Thyroid gland (tissue), 4 donors: ENCODE measurements at regions not wholly inside any gene's neighbourhood (a gene's known extent, or its start where the extent isn't known, plus 50 kb on each side); places are given as distances from the start of the nearest gene placed in this dataset.

Source experiments
- DNase-seq, 2 donors: peaks; one replicate each; pipeline ENCODE4 v3.0.0-alpha.2; 2019
- H3K27ac ChIP-seq, 3 donors: fragments of 200-600 bp; sonication (generic); 1 replicate in 2 of 3; 2 replicates in 1 of 3; pipeline ENCODE4 v1.5.1; 2016 to 2019; ENCODE audit warnings: mild to moderate bottlenecking in 1 of 3, moderate library complexity in 1 of 3
- H3K27me3 ChIP-seq: fragments of 200-600 bp; sonication (generic); one replicate; pipeline ENCODE4 v1.5.1; 2019
- H3K36me3 ChIP-seq, 2 donors: fragments of 200-600 bp; sonication (generic); one replicate each; pipeline ENCODE4 v1.5.1; 2016 to 2019
- H3K4me1 ChIP-seq, 2 donors: fragments of 200-600 bp; sonication (generic); one replicate each; pipeline ENCODE4 v1.5.1; 2017 to 2019
- H3K4me3 ChIP-seq, 3 donors: fragments of 200-600 bp; sonication (generic); replicated peaks in 1 of 3; 1 replicate in 2 of 3; 2 replicates in 1 of 3; pipeline ENCODE4 v1.5.1; 2016; ENCODE audit warnings: mild to moderate bottlenecking in 1 of 3
- H3K9me3 ChIP-seq: fragments of 200-600 bp; sonication (generic); one replicate; pipeline ENCODE4 v1.5.1; 2017
- CTCF ChIP-seq, 6 experiments: fragments of 200-600 bp in 3 of 6; fragments of 450-650 bp in 3 of 6; sonication (generic) in 3 of 6; IDR thresholded peaks; one replicate each; pipeline ENCODE4 v1.5.1; 2016 to 2019; ENCODE audit warnings: antibody characterized with exemption in 6 of 6, mild to moderate bottlenecking in 2 of 6, inconsistent platforms in 1 of 6, moderate library complexity in 1 of 6
- POLR2A ChIP-seq, 2 donors: fragments of 450-650 bp; IDR thresholded peaks; one replicate each; pipeline ENCODE4 v1.6.1; 2017; ENCODE audit warnings: antibody characterized with exemption in 2 of 2, mild to moderate bottlenecking in 2 of 2, moderate library complexity in 1 of 2
- WGBS, 2 donors: methylation state at CpG; one replicate each; pipeline ENCODE4 v1.1.5; 2017; 5-methylcytosine and 5-hydroxymethylcytosine counted together
- intact Hi-C: fragments of 100-400 bp; cut with DNase I; formaldehyde crosslinking; loops from one replicate; pipeline ENCODE4 v1.15.1; 2023

GRCh38 chr6:166677941-166678340 lies 50.9 kb upstream of the RPS6KA2 start:
- no peaks in the 10 kb centered on the region for H3K4me1 ChIP-seq
- no peak overlapping the region for H3K4me3 ChIP-seq
- 84 to 86% methylated on average over 6 of the region's 6 CpGs for WGBS, 2 donors
- no peaks in the 10 kb centered on the region for H3K27me3 ChIP-seq
- intact Hi-C loops: no loop called here
- TF ChIP-seq POLR2A (IDR thresholded peaks at IDR 0.05) (no peak), CTCF (IDR thresholded peaks at IDR 0.05) (no peak)
- no peak overlapping the region for H3K27ac ChIP-seq
- DNase-seq: no peak
- no peaks in the 10 kb centered on the region for H3K9me3 ChIP-seq
- no peaks in the 10 kb centered on the region for H3K36me3 ChIP-seq
